T47D (cell line): ENCODE measurements at regions not wholly inside any gene's neighbourhood (a gene's known extent, or its start where the extent isn't known, plus 50 kb on each side); places are given as distances from the start of the nearest gene placed in this dataset.

Experiments
- DNase-seq, 2 experiments: peaks; one replicate each; pipeline versions ENCODE4 v3.0.0 to v3.0.0-alpha.2; 2011 to 2012; ENCODE audit warnings: low read depth in 1 of 2, low spot score in 1 of 2
- JUND ChIP-seq: IDR thresholded peaks from 2 replicates; pipeline ENCODE4 v1.6.1; 2012; ENCODE audit warnings: low read depth
- in situ Hi-C: cut with HindIII; loops from 2 replicates; pipeline ENCODE4 v1.10.0; 2016; ENCODE audit warnings: low sequenced_read_pairs, low pct_unique_long_range_greater_than_20kb

DNA sequence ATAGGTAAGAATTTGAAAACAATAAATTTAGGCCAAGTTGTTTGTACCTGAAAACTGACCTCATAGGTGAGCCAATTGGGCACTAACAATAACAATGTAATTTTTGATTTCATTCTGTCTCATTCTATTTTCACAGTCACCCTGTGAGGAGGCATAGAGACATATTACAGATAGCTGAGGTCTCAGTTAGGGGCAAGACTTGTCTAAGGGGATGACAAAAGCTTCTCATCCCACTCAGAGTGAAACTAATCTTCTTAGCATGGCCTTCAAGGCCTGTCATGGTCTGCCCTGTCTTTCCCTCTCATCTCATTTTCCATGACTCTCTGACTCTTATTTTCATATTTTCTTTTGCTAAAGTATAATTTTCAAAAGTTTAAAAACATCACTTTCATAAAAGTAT is 562.0 kb upstream of the TNP1 start:
- no peak for TF ChIP-seq JUND
- DNase-seq, result no peak
- in situ Hi-C loops, result no loop called here

DNA sequence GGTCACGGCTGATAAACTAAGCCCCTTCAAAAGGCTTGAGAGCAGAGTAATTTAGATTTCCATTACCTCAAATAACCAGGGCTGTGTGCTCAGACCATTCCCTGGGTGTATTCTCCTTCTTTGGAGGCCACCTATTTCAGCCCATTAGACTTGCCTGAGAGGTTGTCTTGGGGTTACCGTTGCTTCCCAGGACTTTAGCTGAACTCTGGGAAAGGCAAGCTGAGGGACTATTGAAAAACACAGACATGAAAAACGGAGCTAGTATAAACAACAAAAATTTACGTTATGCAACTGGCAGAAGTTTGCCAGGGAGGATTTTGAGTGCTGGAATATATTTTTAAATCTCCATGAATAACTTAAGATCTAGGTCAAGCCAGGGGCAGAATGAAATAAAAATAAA is 561.0 kb upstream of the TNP1 start:
- no peak for TF ChIP-seq JUND
- in situ Hi-C loops, result no loop called here
- DNase-seq, result no peak

DNA sequence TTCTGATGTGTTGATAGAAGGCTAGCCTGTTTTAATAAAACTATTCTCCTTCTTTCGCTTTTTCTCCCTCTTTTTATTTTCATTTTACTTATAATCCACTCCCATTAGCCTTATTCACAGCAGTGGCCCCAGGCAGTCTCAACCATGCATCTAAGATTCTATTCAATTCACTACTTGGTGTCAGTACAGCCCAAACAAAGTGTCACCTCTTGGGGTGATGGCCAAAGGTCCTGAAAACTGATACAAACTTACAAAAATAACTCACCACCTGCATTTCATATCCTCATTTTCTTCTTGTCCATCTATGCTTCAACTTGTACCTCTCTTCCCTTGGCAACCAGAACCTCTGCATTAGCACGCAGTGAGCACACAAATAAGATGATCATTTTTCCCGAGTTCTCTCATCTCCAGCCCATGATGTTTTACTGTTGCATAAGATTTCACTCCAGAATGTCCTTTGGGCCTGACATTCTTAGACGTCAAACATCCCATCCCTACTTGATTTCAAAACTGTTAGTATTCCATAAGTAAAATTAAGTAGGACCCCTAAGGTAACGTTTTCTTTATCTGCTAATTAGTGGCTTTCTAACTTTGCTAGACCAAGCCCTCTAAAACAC is 559.3 kb upstream of the TNP1 start:
- no peak for DNase-seq
- no peak for TF ChIP-seq JUND
- in situ Hi-C loops, result no loop called here

DNA sequence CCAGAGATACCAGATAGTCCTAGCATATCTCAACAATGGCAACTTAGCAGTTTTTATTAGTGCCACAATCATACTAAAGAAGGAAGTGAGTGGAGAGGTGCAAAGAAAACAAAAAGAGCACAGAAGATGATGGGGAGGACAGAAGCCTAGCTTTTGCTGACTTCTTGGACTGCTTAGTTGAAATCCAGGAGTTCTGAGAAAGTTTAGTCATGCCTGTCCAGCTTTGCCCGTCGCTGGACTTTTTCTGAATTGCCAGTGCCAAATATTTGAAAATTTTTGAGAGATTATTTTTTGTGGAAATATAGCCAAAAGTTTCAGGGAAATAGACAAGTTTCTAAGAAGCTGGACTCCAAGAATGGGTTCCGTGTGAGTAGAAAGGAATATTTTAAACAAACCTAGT is 558.7 kb upstream of the TNP1 start:
- in situ Hi-C loops, result no loop called here
- DNase-seq, result no peak
- no peak for TF ChIP-seq JUND

DNA sequence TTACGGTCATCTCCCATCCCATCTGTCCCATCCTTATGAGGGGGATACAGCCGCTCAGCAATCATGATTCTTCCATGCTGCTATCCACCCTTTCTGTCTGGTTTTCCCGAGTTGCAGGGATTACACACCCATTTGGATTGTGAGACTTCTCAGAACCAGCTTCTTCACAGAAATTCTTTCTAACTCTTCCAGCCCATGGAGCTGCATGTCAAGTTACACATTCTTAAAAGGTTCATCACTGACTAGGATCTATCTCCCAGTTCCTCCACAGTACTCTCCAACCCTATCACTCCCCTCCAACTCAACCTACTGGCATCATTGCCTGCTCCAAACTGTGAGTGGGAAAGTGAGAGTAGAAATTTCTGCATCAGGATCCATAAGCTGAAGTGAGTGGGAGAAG is 558.2 kb upstream of the TNP1 start:
- in situ Hi-C loops, result no loop called here
- no peak for DNase-seq
- TF ChIP-seq JUND, result no peak

DNA sequence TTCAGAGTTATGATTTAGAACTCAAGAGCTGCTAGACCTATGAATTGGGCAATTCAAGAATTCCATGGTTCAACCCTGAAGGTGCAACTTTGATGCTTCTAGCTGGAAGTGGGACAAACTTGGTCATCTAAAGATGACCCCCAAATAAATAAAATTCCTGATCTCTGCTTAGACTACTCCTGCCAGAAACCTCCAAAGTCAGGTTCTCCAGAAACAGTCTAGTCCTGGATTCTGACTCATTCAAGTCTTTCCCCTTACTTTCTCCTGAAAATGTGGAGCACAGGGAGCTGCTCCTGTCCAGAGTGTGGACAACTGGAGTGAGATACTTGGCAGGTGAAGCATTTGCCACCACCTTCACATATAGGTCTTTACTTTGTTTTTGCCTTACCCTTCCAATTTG is 557.7 kb upstream of the TNP1 start:
- in situ Hi-C loops, result no loop called here
- no peak for DNase-seq
- no peak for TF ChIP-seq JUND

DNA sequence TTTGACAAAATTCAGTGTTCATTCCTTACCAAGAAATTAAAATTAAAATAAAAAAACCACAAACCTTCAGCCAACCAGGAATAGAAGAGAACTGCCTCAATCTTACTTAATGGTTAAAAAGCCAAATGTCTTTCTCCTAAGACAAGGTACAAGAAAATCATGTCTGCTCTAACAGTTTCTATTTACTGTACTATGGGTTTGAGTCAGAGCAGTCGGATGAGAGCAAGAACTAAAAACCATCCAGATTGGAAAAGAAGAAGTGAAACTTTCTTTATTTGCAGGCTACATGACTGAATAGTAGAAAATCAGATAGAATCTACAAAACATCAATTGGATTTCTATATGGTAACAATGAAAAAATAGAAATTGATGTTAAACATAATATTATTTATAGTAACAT is 555.5 kb upstream of the TNP1 start:
- DNase-seq, result no peak
- in situ Hi-C loops, result no loop called here
- no peak for TF ChIP-seq JUND

DNA sequence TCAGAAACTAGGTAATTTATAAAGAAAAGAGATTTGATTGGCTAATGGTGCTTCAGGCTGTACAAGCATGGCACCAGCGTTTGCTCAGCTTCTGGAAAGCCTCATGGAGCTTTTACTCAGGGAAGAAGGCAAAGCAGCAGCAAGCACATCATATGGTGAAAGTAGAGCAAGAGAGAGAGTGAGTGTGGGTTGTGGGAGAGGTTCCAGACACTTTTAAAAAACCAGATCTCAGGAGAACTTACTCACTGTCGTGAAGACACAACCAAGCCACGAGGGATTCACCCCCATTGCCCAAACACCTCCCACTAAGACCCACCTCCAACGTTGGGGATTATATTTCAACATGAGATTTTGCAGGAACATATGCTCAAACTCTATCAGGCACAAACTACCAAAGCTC is 554.6 kb upstream of the TNP1 start:
- in situ Hi-C loops, result no loop called here
- no peak for DNase-seq
- no peak for TF ChIP-seq JUND

DNA sequence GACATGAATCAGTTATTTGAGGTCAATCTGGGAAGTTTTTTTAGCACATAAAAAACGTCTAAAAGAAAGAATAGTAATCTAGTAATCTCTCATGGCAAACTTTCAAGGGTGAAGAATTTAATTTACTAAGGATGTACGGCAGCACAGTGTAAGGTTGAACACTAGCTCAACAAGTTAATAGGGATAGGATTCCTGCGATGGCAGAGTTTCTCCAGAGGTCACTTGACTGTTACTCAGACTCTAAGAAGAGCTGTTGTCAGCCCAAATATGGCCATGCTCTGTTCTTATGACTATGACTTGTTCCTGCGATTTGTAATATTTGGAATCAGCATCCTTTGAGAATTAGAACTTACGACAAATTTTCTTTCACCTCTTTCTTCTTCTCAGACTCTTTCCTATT is 553.3 kb upstream of the TNP1 start:
- no peak for DNase-seq
- in situ Hi-C loops, result no loop called here
- TF ChIP-seq JUND, result no peak

DNA sequence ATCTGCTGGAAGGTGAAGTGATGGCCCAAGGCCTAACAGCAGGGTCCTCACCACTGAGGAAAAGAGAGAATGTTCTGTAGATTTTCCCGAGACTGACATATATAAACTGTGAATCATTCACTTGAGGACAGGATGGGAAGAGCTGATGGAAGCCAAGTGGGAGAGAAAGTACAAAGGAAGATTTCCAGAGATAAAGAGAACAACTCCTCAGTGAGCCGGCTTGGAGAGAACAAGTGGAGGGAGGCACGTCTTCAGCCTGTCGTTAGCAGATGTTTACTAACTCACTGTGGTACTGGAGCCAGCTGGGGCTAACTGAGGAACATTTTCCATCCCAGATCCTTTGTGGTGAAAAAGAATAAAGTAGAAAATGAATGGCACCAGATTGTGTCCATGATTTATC is 552.9 kb upstream of the TNP1 start:
- TF ChIP-seq JUND, result no peak
- no peak for DNase-seq
- in situ Hi-C loops, result no loop called here

DNA sequence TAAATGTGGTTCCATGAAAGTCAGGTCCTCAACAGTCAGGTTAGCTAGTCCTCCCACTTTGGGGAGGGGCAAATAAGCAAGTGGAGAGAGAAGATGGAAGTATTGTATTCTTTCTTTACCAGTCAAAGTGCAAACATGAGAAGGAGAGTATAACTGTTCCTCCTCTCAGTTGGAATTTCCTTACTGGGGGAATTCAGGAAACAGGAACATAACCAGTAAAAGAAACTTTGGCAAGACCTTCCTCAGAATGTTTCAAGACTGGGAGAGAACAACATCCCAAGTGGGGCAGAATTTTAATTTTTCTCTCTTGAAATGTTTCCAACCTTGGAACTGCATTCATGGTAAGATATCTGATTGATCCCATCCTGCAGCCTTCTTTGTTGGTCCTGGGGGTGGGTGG is 552.4 kb upstream of the TNP1 start:
- in situ Hi-C loops, result no loop called here
- no peak for TF ChIP-seq JUND
- DNase-seq, result no peak

DNA sequence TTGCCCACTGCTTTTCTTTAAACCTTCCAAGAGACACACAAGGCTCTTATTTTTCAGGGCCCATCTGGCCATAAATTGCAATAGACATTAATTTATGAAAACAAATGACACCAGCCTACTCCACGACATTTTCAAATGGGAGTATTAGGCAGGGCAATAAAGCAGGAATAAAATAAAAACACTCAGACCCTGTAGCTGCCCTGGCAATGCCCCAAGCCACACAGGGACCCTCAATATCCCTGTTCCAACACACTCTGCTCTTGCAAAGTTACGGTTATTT is 550.8 kb upstream of the TNP1 start:
- in situ Hi-C loops, result no loop called here
- no peak for DNase-seq
- no peak for TF ChIP-seq JUND

DNA sequence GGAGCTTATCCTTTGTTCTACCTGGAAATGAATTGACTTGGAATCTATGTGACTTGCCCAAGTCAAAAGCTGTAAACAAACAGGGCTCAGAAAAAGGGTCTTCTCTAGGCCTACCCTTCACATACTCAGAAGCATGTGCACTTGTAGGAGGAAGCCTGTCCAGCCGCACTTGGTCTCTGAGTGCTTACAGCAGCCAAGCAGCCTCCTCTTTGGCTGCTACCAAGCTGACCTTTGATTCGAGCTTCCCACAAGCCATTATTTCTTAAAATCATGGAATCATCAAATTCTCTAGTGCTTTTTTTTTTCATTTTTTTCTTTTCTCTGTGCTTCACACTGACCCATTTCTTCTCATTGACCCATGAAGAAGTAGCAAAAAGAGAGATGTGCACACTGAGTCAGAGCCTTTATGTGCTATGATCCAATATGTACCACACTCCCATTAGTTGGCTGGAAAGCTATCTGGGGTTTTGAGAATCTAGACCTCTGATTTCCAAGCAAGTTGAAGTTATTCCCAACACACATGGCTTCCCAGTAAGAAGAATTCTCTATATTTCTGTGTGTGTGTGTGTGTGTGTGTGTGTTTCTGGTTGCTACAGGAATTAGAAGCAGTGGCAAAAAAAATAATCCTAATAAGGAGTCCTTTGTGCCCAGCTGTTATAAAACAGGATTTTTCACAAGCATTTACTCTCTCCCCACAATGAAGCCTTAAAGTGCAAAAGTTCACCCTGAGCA is 550.3 kb upstream of the TNP1 start:
- DNase-seq, result no peak
- in situ Hi-C loops, result no loop called here

DNA sequence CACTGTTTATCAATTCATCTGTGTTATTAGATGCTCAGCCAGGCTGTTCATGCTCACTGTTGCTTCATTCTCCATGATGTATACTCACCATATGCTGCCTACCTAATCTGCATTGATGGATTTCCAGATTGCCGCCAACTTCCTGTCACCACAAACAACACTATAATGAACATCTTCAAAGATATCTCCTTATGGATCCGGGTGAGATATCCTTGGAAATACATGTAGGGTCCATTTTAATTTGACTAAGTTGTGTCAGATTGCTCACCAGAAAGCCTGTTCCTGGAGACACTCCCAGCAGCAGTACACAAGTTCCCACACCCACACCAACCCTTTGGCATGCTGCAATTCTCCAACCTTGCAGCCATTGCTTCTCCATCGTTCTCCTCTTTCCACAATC is 547.5 kb upstream of the TNP1 start:
- no peak for TF ChIP-seq JUND
- DNase-seq, result no peak
- in situ Hi-C loops, result no loop called here

More for the DNA sequence above, 550.3 kb upstream of the TNP1 start:
- no peak for TF ChIP-seq JUND
